ENCODE measurements at regions not wholly inside any gene's neighbourhood (a gene's known extent, or its start where the extent isn't known, plus 50 kb on each side); places are given as distances from the start of the nearest gene placed in this dataset.
A peak's percentile ranks its signal among the peaks of the same experiment; 100 is the strongest.

DNA sequence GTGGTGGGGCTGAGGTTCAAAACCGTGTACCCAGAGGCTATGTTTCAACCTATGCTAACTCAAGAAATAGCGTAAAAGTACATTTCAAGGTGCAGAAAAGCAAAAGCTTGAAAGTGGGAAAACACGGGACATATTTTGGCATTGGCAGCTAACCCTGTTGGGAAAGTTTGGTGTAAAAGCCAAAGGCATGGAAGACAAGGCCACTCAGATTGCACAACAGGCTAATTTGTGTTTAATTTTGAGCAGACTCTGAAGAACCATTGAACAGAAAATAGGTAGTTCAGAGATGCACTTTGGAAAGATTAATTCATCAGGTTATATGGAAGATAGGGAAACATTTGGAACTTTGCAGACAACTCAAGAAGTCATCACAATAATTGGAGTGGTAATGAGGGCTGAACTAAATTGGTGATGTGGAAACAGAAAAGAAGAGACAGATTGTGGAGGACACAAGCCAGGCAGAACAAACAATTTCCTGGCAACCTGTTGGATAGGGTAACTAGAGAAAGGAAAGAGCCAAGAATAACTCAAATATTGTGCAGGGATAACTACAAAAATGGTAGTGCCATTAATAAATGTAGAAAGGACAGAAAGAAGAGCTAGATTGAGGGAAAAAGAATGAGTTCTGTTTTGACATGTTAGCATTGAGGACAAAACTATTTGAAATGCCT lies 140.5 kb upstream of the PGR start:
- Histone ChIP-seq H3K4me3 (no peak overlapping the region), H3K9me3 (no peaks in the 10 kb centered on the region), H3K36me3 (no peaks in the 10 kb centered on the region), H3K27me3 (no peaks in the 10 kb centered on the region), H3K4me1 (no peaks in the 10 kb centered on the region), H3K27ac (no peak overlapping the region)
- 69 to 80% (median 75%) methylated on average over 3 of the region's 3 CpGs for WGBS, 5 donors
- DNase-seq: no peak
- TF ChIP-seq EP300 (IDR thresholded peaks at IDR 0.05): no peak
- intact Hi-C loops (cut with DNase I; ENCODE audit: low total_unique reads): no loop called here

- H3K36me3 ChIP-seq: no peaks in the 10 kb centered on the region
- H3K27ac ChIP-seq: no peak overlapping the region
- no peaks in the 10 kb centered on the region for H3K27me3 ChIP-seq
- H3K9me3 ChIP-seq: no peaks in the 10 kb centered on the region
- H3K4me3 ChIP-seq: no peak overlapping the region
- intact Hi-C loops (cut with DNase I; ENCODE audit: low total_unique reads): no loop called here
- TF ChIP-seq POLR2A (IDR thresholded peaks at IDR 0.05) (no peak), EP300 (IDR thresholded peaks at IDR 0.05) (no peak), POLR2AphosphoS5 (IDR thresholded peaks at IDR 0.05) (no peak), CTCF (IDR thresholded peaks at IDR 0.05) (no peak)
- H3K4me1 ChIP-seq: peaks cover 0 to 2% (median 0%) of the 10 kb centered on the region in 4 donors
- 80 to 91% (median 89%) methylated on average over 2 of the region's 2 CpGs for WGBS, 5 donors
- no peak for DNase-seq
These were observed 139.8 kb upstream of the PGR start for GRCh38 chr11:101269390-101269789.

DNA sequence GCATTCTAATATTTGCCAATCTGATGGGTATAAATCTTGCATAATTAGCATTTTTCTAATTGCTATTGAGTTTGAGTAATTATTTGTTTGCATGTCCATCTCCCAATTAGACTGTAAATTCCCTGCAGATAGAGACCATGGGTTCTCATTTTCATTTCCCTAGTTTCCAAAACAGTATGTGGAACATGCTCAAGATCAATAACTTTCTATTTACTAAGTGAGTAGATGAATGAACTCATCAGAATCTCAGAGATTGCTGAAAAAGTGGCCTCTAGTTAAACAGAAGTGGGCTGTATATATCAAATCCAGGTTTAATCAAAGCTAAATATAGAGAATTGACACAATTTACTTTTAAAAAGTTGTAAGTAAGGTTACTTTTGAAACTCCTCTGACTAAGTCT lies 138.0 kb upstream of the PGR start:
- Histone ChIP-seq H3K27me3 (no peaks in the 10 kb centered on the region), H3K4me3 (no peak overlapping the region), H3K9me3 (no peaks in the 10 kb centered on the region), H3K36me3 (no peaks in the 10 kb centered on the region), H3K27ac (no peak overlapping the region), H3K4me1 (peaks cover 0 to 4% (median 0%) of the 10 kb centered on the region in 4 donors)
- no peak for TF ChIP-seq POLR2A (IDR thresholded peaks at IDR 0.05)
- no peak for TF ChIP-seq CTCF (IDR thresholded peaks at IDR 0.05)
- no peak for TF ChIP-seq POLR2AphosphoS5 (IDR thresholded peaks at IDR 0.05)
- TF ChIP-seq EP300 (IDR thresholded peaks at IDR 0.05): no peak
- no peak for DNase-seq
- intact Hi-C loops (cut with DNase I; ENCODE audit: low total_unique reads): no loop called here

GRCh38 chr11:101264306-101264705 lies 134.7 kb upstream of the PGR start:
- TF ChIP-seq EP300 (IDR thresholded peaks at IDR 0.05) (no peak), POLR2AphosphoS5 (IDR thresholded peaks at IDR 0.05) (no peak), CTCF (IDR thresholded peaks at IDR 0.05) (no peak), POLR2A (IDR thresholded peaks at IDR 0.05) (no peak)
- Histone ChIP-seq H3K27ac (no peak overlapping the region), H3K4me1 (peaks cover 0 to 4% (median 0%) of the 10 kb centered on the region in 4 donors), H3K27me3 (no peaks in the 10 kb centered on the region), H3K9me3 (no peaks in the 10 kb centered on the region), H3K4me3 (no peak overlapping the region), H3K36me3 (no peaks in the 10 kb centered on the region)
- intact Hi-C loops (cut with DNase I; ENCODE audit: low total_unique reads): no loop called here
- 53 to 68% (median 63%) methylated on average over 4 of the region's 4 CpGs for WGBS, 5 donors
- DNase-seq: peak in 1 of 2 donors; percentile 1

DNA sequence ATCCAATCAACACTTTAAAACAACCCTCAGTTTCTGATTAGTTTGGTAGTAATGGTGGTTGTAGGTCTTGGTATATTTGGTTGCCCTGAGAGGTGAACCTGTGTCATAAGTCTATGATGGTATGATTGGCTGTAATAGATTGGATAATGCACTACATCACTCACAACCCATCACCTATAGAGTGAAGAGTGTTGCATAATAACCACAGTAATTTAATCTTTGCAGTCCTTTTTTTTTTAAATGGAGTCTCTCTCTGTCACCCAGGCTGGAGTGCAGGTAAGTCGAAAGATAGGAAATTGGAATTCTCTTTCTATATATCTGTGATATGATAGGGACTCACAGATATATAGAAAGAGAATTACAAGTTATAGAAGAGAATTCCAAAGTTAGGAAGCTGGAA lies 133.4 kb upstream of the PGR start:
- H3K27me3 ChIP-seq: no peaks in the 10 kb centered on the region

More for the DNA sequence above, 133.4 kb upstream of the PGR start:
- H3K9me3 ChIP-seq: no peaks in the 10 kb centered on the region
- no peak overlapping the region for H3K4me3 ChIP-seq
- no peak for DNase-seq
- no peaks in the 10 kb centered on the region for H3K36me3 ChIP-seq
- peaks cover 0 to 4% (median 0%) of the 10 kb centered on the region in 4 donors for H3K4me1 ChIP-seq
- intact Hi-C loops (cut with DNase I; ENCODE audit: low total_unique reads): no loop called here
- WGBS, 5 donors: 79 to 91% (median 85%) methylated on average over 1 of the region's 1 CpG
- TF ChIP-seq POLR2AphosphoS5 (IDR thresholded peaks at IDR 0.05) (no peak), EP300 (IDR thresholded peaks at IDR 0.05) (no peak), CTCF (IDR thresholded peaks at IDR 0.05) (no peak), POLR2A (IDR thresholded peaks at IDR 0.05) (no peak)
- H3K27ac ChIP-seq: no peak overlapping the region

All from stomach (tissue), 8 donors.